H1 (cell line): ENCODE measurements at regions not wholly inside any gene's neighbourhood (a gene's known extent, or its start where the extent isn't known, plus 50 kb on each side); places are given as distances from the start of the nearest gene placed in this dataset.

Experiments used
- CTCF ChIA-PET: fragments of 300-600 bp; sonication (Branson Sonifier 250); formaldehyde crosslinking; loops from one replicate; lab custom pipeline; 2021; ENCODE audit not compliant: partially characterized antibody; lab: Charles Lee
- POLR2A ChIA-PET: fragments of 300-600 bp; sonication (Branson Sonifier 250); formaldehyde crosslinking; loops from one replicate; lab custom pipeline; 2021; ENCODE audit warnings: inconsistent platforms; ENCODE audit not compliant: partially characterized antibody; lab: Charles Lee
- DNase-seq, 2 experiments: peaks; one replicate each; pipeline versions ENCODE4 v3.0.0 to v3.0.0-alpha.2; 2010 to 2022; ENCODE audit warnings: low spot score in 2 of 2, low read depth in 1 of 2, mixed read lengths in 1 of 2
- FAIRE-seq: peaks from 2 replicates; lab custom pipeline; 2011; peaks lifted over from hg19 to GRCh38; lab: Jason Lieb, UNC
- H2AFZ ChIP-seq: 2 replicates; pipeline ENCODE4 v1.8.1; 2012; ENCODE audit warnings: low read length, inconsistent platforms
- H2AK5ac ChIP-seq: 2 replicates; pipeline ENCODE4 v1.6.1; 2013; ENCODE audit warnings: low read depth, low read length
- H2BK120ac ChIP-seq: replicated peaks from 2 replicates; pipeline ENCODE3; 2013; ENCODE audit warnings: low read depth, low read length, inconsistent platforms
- H2BK12ac ChIP-seq: 2 replicates; pipeline ENCODE4 v1.6.1; 2013; ENCODE audit warnings: low read depth, low read length
- H2BK15ac ChIP-seq: 2 replicates; pipeline ENCODE4 v1.6.1; 2013; ENCODE audit warnings: low read length
- H2BK20ac ChIP-seq: 2 replicates; pipeline ENCODE4 v1.6.1; 2013; ENCODE audit warnings: low read length
- H2BK5ac ChIP-seq: 2 replicates; pipeline ENCODE4 v1.6.1; 2013; ENCODE audit warnings: low read depth, low read length
- H3K14ac ChIP-seq: 2 replicates; pipeline ENCODE4 v1.6.1; 2013; ENCODE audit warnings: inconsistent platforms; ENCODE audit not compliant: insufficient read length
- H3K18ac ChIP-seq: 2 replicates; pipeline ENCODE4 v1.6.1; 2013; ENCODE audit warnings: low read length; ENCODE audit errors: extremely low read depth
- H3K23ac ChIP-seq: 2 replicates; pipeline ENCODE4 v1.6.1; 2013; ENCODE audit warnings: inconsistent platforms; ENCODE audit not compliant: insufficient read length
- H3K23me2 ChIP-seq: 2 replicates; pipeline ENCODE4 v1.6.1; 2013; ENCODE audit warnings: low read depth, low read length
- H3K27ac ChIP-seq: 2 replicates; pipeline ENCODE4 v1.6.1; 2011; ENCODE audit warnings: low read depth, low read length, inconsistent platforms
- H3K27me3 ChIP-seq, 4 experiments: replicated peaks in 1 of 4; 1 replicate in 1 of 4; 2 replicates in 3 of 4; pipeline versions ENCODE4 v1.6.1 to v1.8.1; 2011 to 2013; ENCODE audit warnings: low read length in 3 of 4, mild to moderate bottlenecking in 3 of 4, inconsistent platforms in 2 of 4, mixed read lengths in 2 of 4, moderate library complexity in 1 of 4; ENCODE audit not compliant: control insufficient read depth in 3 of 4, insufficient read depth in 3 of 4; ENCODE audit errors: extremely low read depth in 1 of 4
- H3K36me3 ChIP-seq, 4 experiments: 2 replicates each; pipeline versions ENCODE4 v1.6.1 to v1.8.1; 2011 to 2013; ENCODE audit warnings: mild to moderate bottlenecking in 4 of 4, low read length in 3 of 4, moderate library complexity in 2 of 4, control low read depth in 1 of 4, inconsistent platforms in 1 of 4; ENCODE audit not compliant: insufficient read depth in 4 of 4, control insufficient read depth in 2 of 4
- H3K4ac ChIP-seq: replicated peaks from 2 replicates; pipeline ENCODE3; 2013; ENCODE audit warnings: low read length, low read depth, mixed read lengths, inconsistent platforms; ENCODE audit not compliant: insufficient read length
- H3K4me1 ChIP-seq, 4 experiments: replicated peaks in 1 of 4; 1 replicate in 1 of 4; 2 replicates in 3 of 4; pipeline versions ENCODE4 v1.6.1 to v1.8.1; 2011 to 2013; ENCODE audit warnings: low read length in 3 of 4, inconsistent platforms in 2 of 4, mixed read lengths in 1 of 4; ENCODE audit not compliant: insufficient read depth in 4 of 4, control insufficient read depth in 3 of 4
- H3K4me2 ChIP-seq, 2 experiments: 2 replicates each; pipeline versions ENCODE4 v1.6.1 to v1.8.1; 2011 to 2013; ENCODE audit warnings: low read depth in 2 of 2, low read length in 2 of 2, control low read depth in 1 of 2, inconsistent platforms in 1 of 2, mild to moderate bottlenecking in 1 of 2; ENCODE audit not compliant: insufficient read depth in 1 of 2
- H3K4me3 ChIP-seq, 4 experiments: fragments of 200-600, 300-600 bp in 1 of 4; sonication (generic), shearing (Covaris generic), sonication (Bioruptor Twin) in 1 of 4; 2 replicates each; pipeline versions ENCODE4 v1.5.1 to v1.8.1; 2011 to 2016; ENCODE audit warnings: low read length in 4 of 4, low read depth in 3 of 4, control low read depth in 2 of 4, inconsistent platforms in 2 of 4, mild to moderate bottlenecking in 2 of 4, mixed read lengths in 1 of 4, moderate library complexity in 1 of 4; ENCODE audit not compliant: insufficient read depth in 2 of 4; ENCODE audit errors: extremely low read depth in 1 of 4
- H3K56ac ChIP-seq: replicated peaks from 2 replicates; pipeline ENCODE3; 2013; ENCODE audit warnings: low read depth, mild to moderate bottlenecking, mixed read lengths, low read length, inconsistent platforms; ENCODE audit not compliant: insufficient read length
- H3K79me1 ChIP-seq: 2 replicates; pipeline ENCODE4 v1.6.1; 2013; ENCODE audit warnings: low read depth, low read length, control low read depth
- H3K79me2 ChIP-seq, 2 experiments: 2 replicates each; pipeline versions ENCODE4 v1.6.1 to v1.8.1; 2012 to 2013; ENCODE audit warnings: low read length in 2 of 2, mild to moderate bottlenecking in 2 of 2, inconsistent platforms in 1 of 2; ENCODE audit not compliant: insufficient read depth in 2 of 2, control insufficient read depth in 1 of 2
- H3K9ac ChIP-seq, 4 experiments: replicated peaks in 1 of 4; 1 replicate in 1 of 4; 2 replicates in 3 of 4; pipeline versions ENCODE4 v1.6.1 to v1.8.1; 2011 to 2013; ENCODE audit warnings: low read depth in 3 of 4, low read length in 3 of 4, control low read depth in 2 of 4, mild to moderate bottlenecking in 2 of 4, moderate library complexity in 2 of 4, inconsistent platforms in 1 of 4; ENCODE audit errors: extremely low read depth in 1 of 4
- H3K9me3 ChIP-seq, 2 experiments: 2 replicates each; pipeline versions ENCODE4 v1.6.1 to v1.8.1; 2012 to 2013; ENCODE audit warnings: mild to moderate bottlenecking in 2 of 2, moderate library complexity in 2 of 2, control low read depth in 1 of 2, inconsistent platforms in 1 of 2, low read depth in 1 of 2, low read length in 1 of 2, mixed read lengths in 1 of 2; ENCODE audit not compliant: insufficient read depth in 2 of 2
- H4K20me1 ChIP-seq, 2 experiments: replicated peaks in 1 of 2; 2 replicates each; pipeline versions ENCODE3 to v1.8.1; 2011 to 2013; ENCODE audit warnings: inconsistent platforms in 2 of 2, low read length in 2 of 2, mild to moderate bottlenecking in 1 of 2; ENCODE audit not compliant: insufficient read depth in 2 of 2, control insufficient read depth in 1 of 2
- H4K5ac ChIP-seq: 2 replicates; pipeline ENCODE4 v1.6.1; 2013; ENCODE audit warnings: low read length, low read depth, mixed read lengths, inconsistent platforms; ENCODE audit not compliant: insufficient read length
- H4K8ac ChIP-seq: 2 replicates; pipeline ENCODE4 v1.8.0; 2013; ENCODE audit warnings: mild to moderate bottlenecking, moderate library complexity, low read length, inconsistent platforms; ENCODE audit not compliant: insufficient read depth; ENCODE audit errors: extremely low read depth
- H4K91ac ChIP-seq: replicated peaks from 2 replicates; pipeline ENCODE3; 2013; ENCODE audit warnings: low read length, mixed read lengths, inconsistent platforms; ENCODE audit not compliant: insufficient read length
- ASH2L ChIP-seq: fragments of 200-600, 300-600 bp; sonication (generic); IDR thresholded peaks from one replicate; pipeline ENCODE4 v1.7.1; 2017; ENCODE audit warnings: low read length
- BACH1 ChIP-seq: IDR thresholded peaks from 2 replicates; pipeline ENCODE4 v1.6.1; 2012; ENCODE audit warnings: low read length, improper control_type of control experiment
- BCL11A ChIP-seq, 2 experiments: IDR thresholded peaks; one replicate each; pipeline ENCODE4 v1.6.1; 2011; ENCODE audit warnings: low read depth in 2 of 2, low read length in 2 of 2, mild to moderate bottlenecking in 2 of 2
- CTBP2 ChIP-seq: IDR thresholded peaks from 2 replicates; pipeline ENCODE4 v1.7.0; 2011; ENCODE audit warnings: borderline replicate concordance, mild to moderate bottlenecking, moderate library complexity, mixed read lengths, low read length; ENCODE audit not compliant: insufficient read depth, insufficient read length
- EP300 ChIP-seq, 2 experiments: IDR thresholded peaks; 1 replicate in 1 of 2; 2 replicates in 1 of 2; pipeline ENCODE4 v1.6.1; 2011 to 2012; ENCODE audit warnings: low read depth in 2 of 2, low read length in 2 of 2, mild to moderate bottlenecking in 2 of 2, borderline replicate concordance in 1 of 2, inconsistent platforms in 1 of 2, moderate library complexity in 1 of 2
- GABPA ChIP-seq: IDR thresholded peaks from 2 replicates; pipeline ENCODE4 v1.6.1; 2011; ENCODE audit warnings: mild to moderate bottlenecking, low read length, moderate library complexity, borderline replicate concordance; ENCODE audit not compliant: insufficient read depth
- GTF2F1 ChIP-seq: IDR thresholded peaks from 2 replicates; pipeline ENCODE4 v1.6.1; 2012; ENCODE audit warnings: low read depth, low read length, improper control_type of control experiment, borderline replicate concordance
- HDAC2 ChIP-seq, 2 experiments: fragments of 300-600 bp in 1 of 2; sonication (generic) in 1 of 2; IDR thresholded peaks; 2 replicates each; pipeline ENCODE4 v1.6.1; 2011 to 2012; ENCODE audit warnings: low read depth in 2 of 2, low read length in 2 of 2, mild to moderate bottlenecking in 2 of 2, moderate library complexity in 2 of 2, borderline replicate concordance in 1 of 2, inconsistent platforms in 1 of 2
- HDAC6 ChIP-seq: IDR thresholded peaks from one replicate; pipeline ENCODE4 v1.7.1; 2012; ENCODE audit warnings: low read depth, mild to moderate bottlenecking, inconsistent platforms, low read length, moderate library complexity
- JUN ChIP-seq: IDR thresholded peaks from 2 replicates; pipeline ENCODE4 v1.6.1; 2011; ENCODE audit warnings: low read depth, mild to moderate bottlenecking, improper control_type of control experiment, low read length
- POLR2AphosphoS5 ChIP-seq: IDR thresholded peaks from 2 replicates; pipeline ENCODE4 v1.6.1; 2011; ENCODE audit warnings: low read depth, low read length
- POU5F1 ChIP-seq: IDR thresholded peaks from 2 replicates; pipeline ENCODE4 v1.6.1; 2011; ENCODE audit warnings: low read depth, mild to moderate bottlenecking, low read length, moderate library complexity
- SIX5 ChIP-seq: IDR thresholded peaks from 2 replicates; pipeline ENCODE4 v1.6.1; 2011; ENCODE audit warnings: mild to moderate bottlenecking, low read depth, low read length
- TBP ChIP-seq: IDR thresholded peaks from 2 replicates; pipeline ENCODE4 v1.6.1; 2011; ENCODE audit warnings: low read depth, low read length, improper control_type of control experiment
- WGBS, 2 experiments: shearing (Covaris generic) in 1 of 2; methylation state at CpG; one replicate each; pipeline versions ENCODE4 v1.1.6 to v1.1.7; 2013 to 2015; ENCODE audit warnings: low lambda C conversion rate in 2 of 2, mixed read lengths in 2 of 2, inconsistent platforms in 1 of 2, low coverage in 1 of 2, missing lambda C conversion rate in 1 of 2; ENCODE audit not compliant: insufficient replicate concordance in 2 of 2, insufficient coverage in 1 of 2, insufficient read length in 1 of 2; ENCODE audit errors: extremely low coverage in 1 of 2, missing lambda C conversion rate in 1 of 2; 5-methylcytosine and 5-hydroxymethylcytosine counted together

DNA sequence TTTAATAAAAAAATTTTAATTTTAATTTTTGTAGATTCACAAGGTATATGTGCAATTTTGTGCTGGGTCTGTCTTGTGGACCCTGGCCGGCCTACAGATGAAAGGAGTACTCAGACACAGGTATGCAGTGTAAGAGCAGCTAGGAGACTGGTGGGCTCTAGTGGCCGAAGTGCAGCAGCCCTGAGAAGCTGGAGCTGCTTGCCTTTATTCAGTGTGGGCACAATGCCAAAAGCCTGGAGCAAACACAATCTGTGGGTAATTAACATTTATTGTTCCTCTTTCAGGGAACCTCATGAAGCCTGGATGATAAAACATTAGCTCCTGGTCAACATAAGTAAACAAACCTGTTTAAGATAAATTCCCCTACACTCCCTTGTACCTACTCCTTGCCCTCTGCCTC is 135.7 kb upstream of the SEL1L start:
- Histone ChIP-seq H3K4ac (no peak overlapping the region), H3K14ac (no peak overlapping the region), H4K8ac (no peak overlapping the region), H2AK5ac (no peak overlapping the region), H3K36me3 (peaks cover 0 to 5% (median 0%) of the 10 kb centered on the region in 4 experiments; a peak in 1 of 8 replicates), H3K79me1 (no peaks in the 10 kb centered on the region), H3K4me2 (no peak overlapping the region), H4K5ac (no peak overlapping the region), H4K20me1 (no peaks in the 10 kb centered on the region), H2AFZ (no peak overlapping the region), H3K9ac (no peak overlapping the region), H2BK5ac (no peak overlapping the region), H2BK15ac (no peak overlapping the region), H2BK120ac (no peak overlapping the region), H3K4me1 (no peaks in the 10 kb centered on the region), H3K4me3 (no peak overlapping the region), H3K27ac (no peak overlapping the region), H3K23me2 (peaks cover 2% of the 10 kb centered on the region; the same call in 1 of the 2 replicates), H4K91ac (no peak overlapping the region), H3K79me2 (no peaks in the 10 kb centered on the region), H3K18ac (no peak overlapping the region), H2BK20ac (no peak overlapping the region), H2BK12ac (no peak overlapping the region), H3K56ac (no peak overlapping the region), H3K27me3 (no peaks in the 10 kb centered on the region), H3K23ac (no peak overlapping the region), H3K9me3 (peaks cover 0 to 7% of the 10 kb centered on the region in 2 experiments; a peak in 2 of 4 replicates)
- ChIA-PET POLR2A (no interaction called here), CTCF (interaction anchor here (0.6 to 2.4 kb wide), 9 partner anchors 10 to 1913 kb away, joined by 3 to 12 read pairs (median 3); no protein-coding TSS in a partner anchor)
- FAIRE-seq (no peak), DNase-seq (no peak)
- 90% methylated on average over 2 of the region's 2 CpGs; no CpG with 5 or more reads in 1 of the 2 experiments for WGBS, 2 experiments
- TF ChIP-seq GABPA (no peak), EP300 (IDR thresholded peaks at IDR 0.05; ENCODE audit: borderline replicate concordance in 1 of 2, low read depth in 2 of 2, low read length in 2 of 2) (no peak), ASH2L (no peak), BCL11A (IDR thresholded peaks at IDR 0.05; ENCODE audit: low read depth in 2 of 2, low read length in 2 of 2) (no peak), HDAC6 (no peak), CTBP2 (no peak), HDAC2 (IDR thresholded peaks at IDR 0.05; ENCODE audit: borderline replicate concordance in 1 of 2, low read depth in 2 of 2, low read length in 2 of 2) (no peak), SIX5 (no peak), JUN (no peak), BACH1 (no peak), POU5F1 (no peak), TBP (no peak), GTF2F1 (no peak), POLR2AphosphoS5 (no peak)
